Stimulated activated CD4-positive, alpha-beta T cell treated with anti-CD3 and anti-CD28 coated beads, Interleukin-2, amount 100 ng/mL, for 24 hours (primary cell): ENCODE measurements at regions not wholly inside any gene's neighbourhood (a gene's known extent, or its start where the extent isn't known, plus 50 kb on each side); places are given as distances from the start of the nearest gene placed in this dataset.

ENCODE experiments used
- DNase-seq, 2 donors: peaks; one replicate each; pipeline ENCODE4 v3.0.0-alpha.2; 2020

- no peak for DNase-seq
Measured at GRCh38 chr22:49312601-49313000, 515.1 kb downstream of the BRD1 start.

- no peak for DNase-seq
Measured at GRCh38 chr22:49310354-49310753, 517.3 kb downstream of the BRD1 start.

- peak in 1 of 2 donors; percentile 12 for DNase-seq
Measured at GRCh38 chr22:49308300-49308699, 519.4 kb downstream of the BRD1 start.

- DNase-seq: peak in 1 of 2 donors; percentile 8
Measured at GRCh38 chr22:49307870-49308269, 519.8 kb downstream of the BRD1 start.

- DNase-seq: no peak
Measured at GRCh38 chr22:49307481-49307830, 520.2 kb downstream of the BRD1 start.

- peak in 1 of 2 donors; percentile 10 for DNase-seq
Measured at GRCh38 chr22:49306632-49307480, 520.8 kb downstream of the BRD1 start.

GRCh38 chr22:49305966-49306631, 521.6 kb downstream of the BRD1 start:
- DNase-seq: peak in 1 of 2 donors; percentile 6

DNA sequence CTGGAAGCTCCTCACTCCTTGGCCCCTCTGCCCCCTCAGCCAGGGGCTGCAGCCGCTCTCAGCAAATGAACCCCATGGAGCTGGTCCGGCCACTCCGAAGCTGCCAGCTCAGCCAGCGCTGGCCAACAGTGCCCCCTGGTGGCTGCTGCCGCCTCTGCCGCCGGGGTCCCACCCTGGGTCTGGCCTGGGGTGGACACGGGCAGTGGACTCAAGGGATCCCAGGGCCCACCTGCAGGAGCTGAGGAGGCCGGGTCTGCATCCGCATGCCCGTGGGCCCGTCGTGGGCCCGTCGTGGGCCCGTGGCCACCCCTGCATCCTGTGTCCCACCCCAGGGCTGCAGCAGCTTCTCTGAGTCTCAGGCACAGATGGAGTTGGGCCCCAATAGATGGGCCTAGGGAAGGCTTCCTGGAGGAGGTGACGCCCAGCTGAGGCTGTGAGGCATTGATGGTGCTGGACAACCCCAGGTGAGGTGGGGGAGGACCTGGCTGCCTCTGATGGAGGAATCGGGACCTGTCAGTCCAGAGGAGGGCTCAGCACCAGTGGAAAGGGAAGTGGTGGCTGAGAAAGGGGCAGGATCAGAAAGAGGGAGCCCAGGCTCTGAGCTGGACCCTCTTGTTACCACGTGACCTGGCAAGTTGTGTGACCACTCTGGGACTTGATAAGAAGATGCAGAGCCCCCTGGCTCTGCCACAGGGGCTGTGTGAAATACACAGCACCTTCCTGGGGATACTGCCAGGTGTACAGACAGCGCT, 522.3 kb downstream of the BRD1 start:
- DNase-seq: peak; percentile 65 to 79

DNA sequence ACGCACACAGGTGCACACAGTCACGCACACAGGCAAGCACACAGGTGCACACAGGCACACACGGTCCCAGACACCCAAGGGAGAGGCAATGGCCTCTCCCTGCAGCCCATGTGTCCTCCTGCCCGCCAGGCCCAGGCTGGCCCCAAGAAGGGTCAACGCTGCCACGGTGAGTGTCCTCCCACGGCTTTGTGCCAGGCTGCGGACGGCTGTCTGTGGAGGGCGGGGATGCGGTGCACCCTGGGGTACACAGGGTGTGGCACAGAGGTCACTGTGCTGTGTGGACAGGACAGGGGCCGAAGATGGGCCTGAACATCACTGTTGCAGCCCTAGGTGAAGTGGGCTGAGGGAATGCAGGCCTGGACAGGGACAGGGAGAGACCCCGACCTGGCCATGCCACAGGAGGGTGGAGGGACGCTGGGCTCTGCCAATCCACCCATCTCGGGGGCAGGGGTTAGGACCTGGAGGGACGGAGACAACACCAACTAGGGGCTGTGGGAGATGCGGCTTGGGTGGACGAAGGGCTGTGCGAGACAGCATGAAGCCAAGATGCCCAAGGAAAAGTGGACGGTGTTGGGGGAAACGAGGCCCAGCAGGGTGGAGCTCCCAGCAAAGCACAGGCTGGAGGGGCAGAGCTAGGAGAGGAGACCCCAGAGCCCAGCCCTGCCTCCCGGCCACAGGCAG, 523.8 kb downstream of the BRD1 start:
- peak in 1 of 2 donors; percentile 11 for DNase-seq

- DNase-seq: peak in 1 of 2 donors; percentile 7
Measured at GRCh38 chr22:49303061-49303735, 524.5 kb downstream of the BRD1 start.

DNA sequence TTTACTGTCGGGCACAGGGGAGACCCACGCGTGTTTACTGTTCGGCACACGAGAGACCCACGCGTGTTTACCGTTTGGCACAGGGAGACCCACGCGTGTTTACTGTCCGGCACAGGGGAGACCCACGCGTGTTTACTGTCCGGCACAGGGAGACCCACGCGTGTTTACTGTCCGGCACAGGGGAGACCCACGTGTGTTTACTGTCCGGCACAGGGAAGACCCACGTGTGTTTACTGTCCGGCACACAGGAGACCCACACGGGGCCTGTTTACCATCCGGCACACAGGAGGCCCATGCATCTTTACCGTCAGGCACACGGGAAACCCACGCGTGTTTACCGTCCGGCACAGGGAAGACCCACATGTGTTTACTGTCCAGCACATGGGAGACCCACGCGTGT, 525.1 kb downstream of the BRD1 start:
- DNase-seq: no peak

DNA sequence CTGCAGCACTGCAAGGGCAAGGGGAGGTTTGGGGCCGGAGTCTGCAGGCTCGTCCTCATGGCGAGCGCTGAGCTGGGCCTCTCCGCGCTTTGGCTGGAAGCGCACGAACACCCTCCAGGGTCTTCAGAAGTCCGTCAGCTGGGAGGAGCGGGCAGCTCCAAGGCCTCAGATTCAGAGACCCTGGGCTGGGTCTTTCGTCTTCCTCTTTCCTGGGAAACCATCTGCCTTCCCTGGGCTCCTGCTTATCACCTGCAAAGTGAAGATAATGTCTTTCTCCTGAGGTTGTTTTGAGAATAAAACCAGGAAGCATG, 525.6 kb downstream of the BRD1 start:
- no peak for DNase-seq

- DNase-seq: peak in 1 of 2 donors; percentile 8
Measured at GRCh38 chr22:49301398-49302149, 526.1 kb downstream of the BRD1 start.

GRCh38 chr22:49300951-49301397, 526.7 kb downstream of the BRD1 start:
- DNase-seq: peak in 1 of 2 donors; percentile 6

DNA sequence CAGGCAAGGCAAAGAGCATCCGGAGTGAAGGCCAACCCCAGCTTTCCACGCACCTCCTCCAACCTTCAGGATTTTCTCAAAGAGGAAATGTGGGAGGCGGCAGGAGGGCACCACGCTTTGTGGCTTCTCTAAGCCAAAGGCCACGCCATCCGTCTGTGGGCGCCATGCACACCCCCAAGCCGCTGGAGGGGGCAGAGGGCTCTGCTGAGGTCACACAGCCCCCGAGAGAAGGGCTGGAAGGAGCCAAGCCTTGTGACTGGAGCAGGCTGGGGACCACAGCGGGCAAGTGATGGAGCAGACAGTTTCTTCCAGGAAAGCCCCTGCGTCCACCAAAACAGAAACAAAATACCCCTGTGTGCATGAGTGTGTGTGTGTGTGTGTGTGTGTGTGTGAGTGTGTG, 527.4 kb downstream of the BRD1 start:
- peak in 1 of 2 donors; percentile 6 for DNase-seq

- DNase-seq: peak in 1 of 2 donors; percentile 12
Measured at GRCh38 chr22:49299821-49300231, 527.8 kb downstream of the BRD1 start.

DNA sequence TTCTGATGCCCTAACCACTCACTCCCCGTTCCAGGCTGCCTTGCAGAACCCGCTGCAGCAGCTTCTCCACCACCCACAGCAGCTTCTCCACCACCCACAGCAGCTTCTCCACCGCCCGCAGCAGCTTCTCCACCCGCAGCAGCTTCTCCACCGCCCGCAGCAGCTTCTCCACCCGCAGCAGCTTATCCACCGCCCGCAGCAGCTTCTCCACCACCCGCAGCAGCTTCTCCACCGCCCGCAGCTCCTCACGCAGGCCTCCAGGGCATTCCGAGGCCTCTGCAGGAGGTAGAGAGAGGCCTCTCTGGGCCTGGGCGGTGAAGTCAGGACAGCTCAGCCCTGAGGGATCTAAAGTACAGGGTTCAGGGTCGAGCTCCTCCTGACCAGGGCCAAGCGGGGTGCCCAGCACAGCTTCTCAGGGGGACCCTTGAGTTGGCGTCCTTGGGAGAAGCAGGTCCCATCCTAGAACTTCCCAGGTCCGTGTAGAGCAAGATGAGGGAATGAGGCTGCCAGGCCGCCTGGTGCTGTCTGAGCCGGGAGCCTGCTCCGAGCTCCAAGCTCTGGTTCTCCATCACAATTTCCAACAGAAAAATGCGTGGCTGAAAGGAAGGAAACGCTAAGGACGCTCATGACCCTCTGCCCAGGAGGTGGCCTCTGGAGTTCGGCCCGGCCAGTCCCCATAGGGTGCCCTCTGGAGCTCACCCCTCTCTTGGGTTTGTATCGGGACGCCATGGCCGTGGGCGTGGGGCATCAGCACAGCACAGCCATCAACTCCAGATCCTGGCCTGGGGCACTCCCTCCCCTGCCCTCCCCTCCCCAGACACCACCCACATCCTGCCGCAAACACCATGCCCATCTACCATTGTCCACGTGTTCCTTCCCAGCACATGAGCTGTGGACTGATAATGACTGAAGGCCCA, 528.6 kb downstream of the BRD1 start:
- peak in 1 of 2 donors; percentile 6 for DNase-seq

DNA sequence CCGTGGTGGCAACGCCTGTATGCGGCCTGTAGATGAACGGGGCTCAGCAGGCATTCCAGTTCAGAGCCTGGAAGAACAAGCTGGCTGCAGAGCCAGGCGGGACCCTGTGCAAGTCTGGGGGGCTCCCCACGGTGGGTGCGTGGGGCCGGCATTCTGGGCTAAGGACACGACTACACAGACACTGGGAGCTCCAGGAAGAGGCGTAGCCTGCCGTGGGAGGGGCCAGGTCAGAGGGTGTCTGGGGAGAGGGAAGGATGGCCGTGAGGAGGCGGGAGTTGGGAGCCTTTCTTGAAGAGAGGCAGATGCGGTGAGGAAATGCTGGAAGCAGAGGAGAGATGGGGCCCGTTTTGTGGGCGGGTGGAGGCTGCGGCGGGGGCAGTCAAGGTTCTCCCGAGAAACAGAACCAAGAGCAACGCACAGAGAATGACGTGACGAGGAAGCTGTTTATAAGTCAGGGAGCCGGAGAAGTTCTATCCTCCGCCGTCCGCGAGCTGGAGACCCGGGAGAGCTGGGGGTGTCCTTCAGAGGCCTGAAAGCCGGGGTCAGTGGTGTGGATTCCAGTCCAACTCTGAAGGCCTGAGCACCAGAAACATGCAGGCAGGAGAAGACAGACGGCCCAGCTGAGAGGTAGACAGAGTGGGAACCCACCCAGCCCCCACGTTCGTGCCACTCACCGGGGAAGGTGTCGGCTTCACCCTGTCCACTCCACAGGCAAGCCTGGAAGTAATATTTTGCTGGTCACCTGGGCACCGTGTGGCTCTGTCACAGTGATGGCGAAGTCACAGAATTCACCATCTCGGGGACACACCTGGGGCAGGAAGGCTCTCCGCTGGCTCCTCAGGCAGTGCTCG, 529.6 kb downstream of the BRD1 start:
- DNase-seq: peak in 1 of 2 donors; percentile 11

- peak in 1 of 2 donors; percentile 3 for DNase-seq
Measured at GRCh38 chr22:49297286-49297870, 530.3 kb downstream of the BRD1 start.
